SK-N-MC (cell line): ENCODE measurements at regions not wholly inside any gene's neighbourhood (a gene's known extent, or its start where the extent isn't known, plus 50 kb on each side); places are given as distances from the start of the nearest gene placed in this dataset.
"Not testable (repeated sequence)": the region's sequence is repeated elsewhere in the genome, so short reads cannot be mapped to it uniquely, and the experiment has no call there.

Experiments used
- DNase-seq: peaks from one replicate; pipeline ENCODE4 v3.0.0-alpha.2; 2011; ENCODE audit warnings: low read depth, low spot score
- H3K27ac ChIP-seq: fragments of 200-600 bp; sonication (generic); 2 replicates; pipeline ENCODE4 v1.5.1; 2016; ENCODE audit warnings: mixed run types
- H3K36me3 ChIP-seq: fragments of 200-600 bp; sonication (generic); 2 replicates; pipeline ENCODE4 v1.6.1; 2017; ENCODE audit warnings: antibody characterized with exemption, low read length, mixed read lengths; ENCODE audit not compliant: insufficient read depth
- H3K4me3 ChIP-seq: fragments of 200-600 bp; sonication (generic); 2 replicates; pipeline ENCODE4 v1.5.1; 2016
- H3K9ac ChIP-seq: fragments of 200-600 bp; sonication (generic); 2 replicates; pipeline ENCODE4 v1.8.0; 2017; ENCODE audit warnings: mixed run types, mixed read lengths; ENCODE audit not compliant: insufficient read length
- H3K9me3 ChIP-seq: fragments of 200-600 bp; sonication (generic); 2 replicates; pipeline ENCODE4 v1.6.1; 2017; ENCODE audit warnings: low read depth, mild to moderate bottlenecking, antibody characterized with exemption, low read length, moderate library complexity, mixed read lengths
- EZH2 ChIP-seq: fragments of 200-600 bp; sonication (generic); IDR thresholded peaks from one replicate; pipeline ENCODE4 v1.6.1; 2017; ENCODE audit warnings: antibody characterized with exemption
- FOXP2 ChIP-seq: optimal IDR thresholded peaks from 2 replicates; pipeline ENCODE3; 2011; ENCODE audit warnings: mild to moderate bottlenecking, moderate library complexity; ENCODE audit not compliant: insufficient read depth; ENCODE audit errors: extremely low read length, control extremely low read depth
- POLR2AphosphoS5 ChIP-seq: IDR thresholded peaks from 2 replicates; pipeline ENCODE4 v1.6.1; 2012; ENCODE audit warnings: mild to moderate bottlenecking, low read depth, low read length, borderline replicate concordance

DNA sequence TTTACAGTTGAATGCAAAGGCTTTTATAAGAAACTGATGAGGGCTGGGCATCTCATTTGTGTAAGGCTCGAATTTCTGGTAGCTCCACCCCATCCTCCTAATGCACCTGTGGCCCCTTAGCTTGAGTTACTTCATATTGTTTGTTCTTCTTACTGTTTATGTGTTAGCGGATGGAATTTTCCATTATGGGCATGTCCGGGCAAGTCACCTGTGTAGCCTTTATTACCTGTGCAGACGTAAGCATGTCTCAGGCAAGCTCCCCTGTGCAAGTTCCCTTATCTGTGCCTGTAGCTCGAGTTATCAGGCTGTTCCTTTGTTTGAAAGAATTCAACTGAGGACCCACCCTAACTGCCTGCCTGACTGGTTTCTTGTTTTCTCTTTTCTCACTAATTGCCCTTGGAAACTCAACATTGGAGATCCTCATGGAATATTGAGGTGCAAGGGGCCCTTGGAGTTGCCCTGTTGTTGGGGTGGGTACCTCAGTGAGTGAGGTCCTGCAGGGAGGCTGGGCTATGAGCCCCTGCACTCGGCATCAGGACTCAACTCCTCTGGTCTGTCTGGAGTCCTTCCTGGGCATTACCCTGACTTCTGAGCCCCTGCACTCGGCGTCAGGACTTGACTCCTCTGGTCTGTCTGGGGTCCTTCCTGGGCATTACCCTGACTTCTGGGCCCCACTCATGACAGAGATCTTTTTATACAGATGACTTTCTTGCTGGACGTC is 207.9 kb upstream of the SULF2 start:
- Histone ChIP-seq H3K9me3 (no peaks in the 10 kb centered on the region), H3K27ac (no peak overlapping the region), H3K36me3 (no peaks in the 10 kb centered on the region), H3K4me3 (no peak overlapping the region), H3K9ac (no peak overlapping the region)
- DNase-seq = no peak
- TF ChIP-seq FOXP2 (no peak), EZH2 (no peak), POLR2AphosphoS5 (no peak)

DNA sequence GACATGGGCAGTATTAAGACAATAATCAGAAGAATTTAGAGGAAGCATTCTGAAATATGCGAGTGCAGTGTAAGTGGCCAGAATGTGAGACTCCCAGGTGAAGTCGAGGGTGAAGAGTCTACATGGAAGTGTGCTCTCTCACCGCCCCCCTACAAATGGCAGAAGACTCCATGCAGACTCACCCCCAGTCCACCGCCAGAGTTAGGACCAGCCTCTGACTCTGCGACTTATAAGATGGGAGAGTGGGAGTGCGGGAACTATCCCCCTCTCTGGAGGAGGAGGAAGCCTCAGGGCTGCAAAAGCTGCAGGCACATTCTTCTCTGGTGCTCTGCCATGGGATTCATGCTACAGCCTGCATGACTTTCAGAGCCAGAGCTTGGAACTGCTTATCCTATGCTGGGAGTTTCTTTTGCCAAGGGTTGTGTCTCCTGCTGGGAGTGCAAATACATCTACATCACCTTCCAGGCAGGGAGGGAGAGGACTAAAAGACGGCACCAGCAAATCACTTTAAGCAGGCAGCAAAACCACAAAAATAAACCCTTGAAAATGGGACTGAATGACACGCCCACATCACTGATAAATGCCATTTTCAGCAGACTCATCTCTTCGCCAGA is 206.7 kb upstream of the SULF2 start:
- no peaks in the 10 kb centered on the region for H3K9me3 ChIP-seq
- no peaks in the 10 kb centered on the region for H3K36me3 ChIP-seq
- no peak overlapping the region for H3K4me3 ChIP-seq
- no peak overlapping the region for H3K27ac ChIP-seq
- TF ChIP-seq POLR2AphosphoS5 (no peak), FOXP2 (no peak), EZH2 (no peak)
- no peak for DNase-seq
- H3K9ac ChIP-seq = no peak overlapping the region

DNA sequence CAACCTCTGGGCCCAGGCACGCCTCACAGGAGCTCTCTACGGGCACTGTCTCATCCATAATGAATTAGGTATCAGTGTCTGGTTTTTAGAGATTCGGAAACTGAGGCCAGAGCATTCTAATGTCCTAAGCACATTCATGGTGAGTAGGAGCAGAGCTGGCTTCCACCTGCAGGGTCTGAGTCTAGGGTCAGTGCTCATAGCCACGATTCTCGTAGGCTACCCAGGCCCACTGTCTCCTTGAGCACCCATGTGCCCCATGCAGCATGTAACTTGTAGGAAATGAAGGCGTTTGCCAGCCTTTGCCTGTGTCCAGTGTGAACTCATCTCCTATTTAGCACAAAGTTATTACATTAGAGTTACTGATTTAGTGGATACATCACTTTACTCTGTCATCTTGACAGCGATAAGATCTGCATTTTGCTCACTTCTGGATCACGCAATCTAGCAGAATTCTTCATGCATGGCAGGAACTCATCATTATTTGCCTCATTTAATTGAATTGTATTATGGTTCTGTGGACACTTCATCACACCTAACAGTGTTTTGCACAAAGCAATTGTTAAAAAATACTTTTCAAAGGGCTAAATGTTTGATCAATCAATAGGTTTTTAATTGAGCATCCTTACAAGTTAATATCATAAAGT is 205.3 kb upstream of the SULF2 start:
- TF ChIP-seq POLR2AphosphoS5 (no peak), EZH2 (no peak), FOXP2 (no peak)
- Histone ChIP-seq H3K36me3 (no peaks in the 10 kb centered on the region), H3K9ac (no peak overlapping the region), H3K4me3 (no peak overlapping the region), H3K9me3 (no peaks in the 10 kb centered on the region), H3K27ac (no peak overlapping the region)
- no peak for DNase-seq

DNA sequence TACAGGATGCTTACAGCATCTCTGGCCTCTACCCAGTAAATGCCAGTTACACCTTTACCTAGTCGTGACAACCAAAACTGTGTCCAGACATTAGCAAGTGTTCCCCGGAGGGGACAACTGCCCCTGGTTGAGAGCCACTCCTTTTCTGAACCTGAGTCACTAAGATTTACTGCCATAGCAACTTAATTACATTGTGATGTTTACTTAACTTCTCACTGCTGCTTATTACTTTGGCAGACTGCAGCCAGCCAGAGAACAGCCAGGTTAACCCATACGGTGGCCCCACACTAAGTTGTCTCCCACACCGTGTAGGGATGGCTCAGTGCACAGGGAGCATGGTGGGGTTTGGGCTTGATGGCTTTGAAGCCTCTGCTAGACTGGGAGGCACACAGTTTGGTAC is 204.7 kb upstream of the SULF2 start:
- H3K36me3 ChIP-seq = no peaks in the 10 kb centered on the region
- H3K9ac ChIP-seq = no peak overlapping the region
- no peak for DNase-seq

DNA sequence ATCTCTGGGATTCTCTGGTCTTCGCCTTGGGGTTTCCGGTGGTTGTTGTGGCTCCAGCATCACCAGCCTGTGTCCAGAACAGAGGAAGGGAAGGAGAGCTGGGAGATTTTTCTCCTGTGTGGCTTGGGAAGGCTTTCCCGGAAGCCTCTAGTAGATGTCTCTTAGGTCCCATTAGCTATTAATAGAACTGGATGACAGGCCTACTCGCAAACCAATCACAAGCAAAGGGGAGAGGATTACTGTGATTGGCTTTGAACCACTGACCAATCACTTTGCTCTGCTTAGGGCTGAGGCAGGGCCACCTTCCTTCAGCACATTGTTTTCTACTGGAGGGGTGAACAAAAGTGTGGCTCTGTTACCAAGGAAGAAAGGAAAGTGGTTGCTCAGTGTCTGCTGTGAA is 203.4 kb upstream of the SULF2 start:
- H3K9ac ChIP-seq = no peak overlapping the region
- H3K36me3 ChIP-seq = no peaks in the 10 kb centered on the region
- no peak for DNase-seq
- H3K4me3 ChIP-seq = no peak overlapping the region
- TF ChIP-seq POLR2AphosphoS5 = no peak
- no peak overlapping the region for H3K27ac ChIP-seq
- H3K9me3 ChIP-seq = no peaks in the 10 kb centered on the region

More for the DNA sequence above, 204.7 kb upstream of the SULF2 start:
- TF ChIP-seq POLR2AphosphoS5 (no peak), EZH2 (no peak), FOXP2 (no peak)
- Histone ChIP-seq H3K4me3 (no peak overlapping the region), H3K27ac (no peak overlapping the region), H3K9me3 (no peaks in the 10 kb centered on the region)

DNA sequence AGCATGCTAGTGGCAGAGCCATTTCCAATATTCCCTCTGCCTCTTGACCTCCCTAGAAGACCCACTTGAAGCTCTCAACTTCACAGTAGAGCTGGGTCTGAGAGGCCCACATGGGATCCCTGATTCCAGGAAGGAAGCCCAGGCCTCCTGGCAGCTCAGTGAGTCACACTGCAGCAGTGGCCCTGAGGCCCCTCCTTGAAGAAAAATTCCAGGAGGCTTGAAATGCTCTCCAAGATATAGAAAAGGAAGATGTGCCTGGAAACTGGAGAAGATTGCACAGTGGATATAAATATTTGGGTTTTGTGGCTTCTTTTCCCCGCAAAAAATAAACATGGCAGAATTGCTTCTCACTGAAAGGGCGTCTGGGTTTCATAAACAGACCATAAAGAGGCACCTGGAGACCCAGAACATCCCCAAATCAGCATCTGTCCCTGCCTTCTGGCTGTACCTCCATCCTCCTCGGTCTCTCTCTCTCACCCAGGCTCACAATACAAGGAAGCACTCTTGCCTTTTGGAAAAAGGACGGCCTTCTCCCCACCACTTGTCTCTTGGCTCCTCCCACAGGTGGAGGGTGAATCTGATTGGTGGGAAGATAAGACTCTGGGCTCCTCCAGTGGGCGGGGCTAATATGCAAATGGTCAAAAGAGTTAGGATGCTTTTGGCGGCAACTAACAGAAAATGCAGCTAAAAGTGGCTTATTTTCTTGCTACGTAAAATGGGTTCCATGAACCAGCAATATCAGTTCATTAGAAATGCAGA is 200.0 kb upstream of the SULF2 start:
- Histone ChIP-seq H3K4me3 (no peak overlapping the region), H3K27ac (no peak overlapping the region), H3K36me3 (no peaks in the 10 kb centered on the region), H3K9ac (no peak overlapping the region), H3K9me3 (no peaks in the 10 kb centered on the region)
- TF ChIP-seq EZH2 (no peak), FOXP2 (no peak), POLR2AphosphoS5 (no peak)
- DNase-seq = no peak

DNA sequence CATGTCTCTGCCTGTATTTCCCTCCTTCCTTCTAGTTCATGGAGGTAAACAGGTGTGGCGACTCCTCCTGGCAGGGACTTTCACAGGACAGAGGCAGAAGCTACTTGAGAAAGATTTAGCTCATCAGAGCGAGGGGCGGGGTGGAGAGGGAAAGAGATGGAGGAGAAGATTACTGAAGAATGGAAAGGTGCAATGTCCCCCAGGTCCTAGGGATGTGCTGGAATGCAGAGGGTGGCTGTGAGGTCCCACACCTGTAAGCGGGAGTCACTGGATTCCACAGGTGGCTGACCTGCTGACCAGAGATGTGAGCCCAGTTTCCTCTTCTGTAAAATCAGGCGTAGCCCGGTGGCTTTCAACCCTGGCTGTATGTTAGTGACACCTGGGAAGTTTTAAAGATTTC is 199.2 kb upstream of the SULF2 start:
- Histone ChIP-seq H3K9me3 (no peaks in the 10 kb centered on the region), H3K27ac (no peak overlapping the region), H3K9ac (no peak overlapping the region), H3K4me3 (no peak overlapping the region), H3K36me3 (no peaks in the 10 kb centered on the region)
- no peak for DNase-seq
- no peak for TF ChIP-seq EZH2
- no peak for TF ChIP-seq FOXP2
- TF ChIP-seq POLR2AphosphoS5 = no peak

DNA sequence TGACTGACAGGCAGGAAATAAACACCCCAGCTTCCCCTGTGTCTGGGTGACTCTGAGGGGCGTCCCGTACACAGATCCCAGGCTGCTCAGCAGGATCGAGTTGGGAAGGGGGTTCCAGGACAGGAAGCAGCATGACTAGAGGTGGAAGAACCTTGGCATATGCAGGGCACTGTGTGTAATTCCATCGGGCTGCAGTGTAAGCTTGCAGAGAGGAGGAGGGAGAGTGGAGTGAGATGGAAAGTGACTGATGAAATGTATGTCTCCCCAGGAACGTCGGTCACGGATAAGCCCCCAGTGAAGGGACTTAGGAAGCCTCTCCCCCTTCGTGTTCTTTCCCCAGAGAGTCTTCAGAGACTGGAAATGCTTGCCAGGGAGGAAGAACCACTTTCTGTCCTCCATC is 198.4 kb upstream of the SULF2 start:
- not testable (repeated sequence) for H3K27ac ChIP-seq, H3K9ac ChIP-seq, H3K9me3 ChIP-seq, DNase-seq, H3K36me3 ChIP-seq, H3K4me3 ChIP-seq
